ENCODE measurements at regions not wholly inside any gene's neighbourhood (a gene's known extent, or its start where the extent isn't known, plus 50 kb on each side); places are given as distances from the start of the nearest gene placed in this dataset.

DNA sequence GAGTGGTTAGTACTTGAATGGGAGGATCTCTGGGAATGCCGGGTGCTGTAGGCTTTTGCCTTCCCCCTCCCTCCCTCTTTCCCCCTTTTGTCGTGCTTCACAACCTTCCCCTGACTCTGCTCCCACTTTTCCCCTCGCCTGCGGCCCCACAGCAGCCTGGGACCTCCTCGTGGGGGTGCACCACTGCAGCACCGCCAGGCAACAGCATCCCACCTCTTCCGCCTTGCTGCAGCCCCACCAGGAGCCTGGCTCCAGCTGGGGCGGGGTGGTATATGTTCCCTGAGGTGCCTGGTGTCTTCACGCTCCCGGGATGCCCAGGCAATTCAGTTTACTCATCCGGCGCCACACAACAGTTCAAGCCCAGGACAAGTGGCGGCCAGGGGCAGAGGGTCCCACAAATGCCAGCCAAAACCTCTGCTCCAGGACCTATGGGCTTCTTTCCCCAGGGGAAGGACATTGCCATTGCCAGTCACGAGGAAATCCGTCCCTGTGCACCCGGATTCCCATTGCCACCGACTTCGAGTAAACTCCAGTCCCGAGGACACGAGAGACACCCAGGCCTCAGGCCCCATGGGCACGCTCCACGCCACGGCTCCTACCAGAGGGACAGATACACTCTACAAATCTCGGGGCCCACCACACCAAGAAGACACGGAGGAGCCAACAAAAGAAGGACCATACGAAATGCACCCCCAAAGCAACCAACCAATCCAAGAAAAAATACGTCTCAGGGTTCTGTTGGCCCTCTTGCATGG, 181.7 kb downstream of the ALG10 start:
- Histone ChIP-seq H3K9me3 (ENCODE audit: control insufficient read depth, insufficient read depth, low read length) (no peaks in the 10 kb centered on the region), H3K27me3 (ENCODE audit: control insufficient read depth, insufficient read depth, low read length) (no peaks in the 10 kb centered on the region), H3K27ac (ENCODE audit: low read length) (no peak overlapping the region), H3K36me3 (ENCODE audit: control insufficient read depth, insufficient read depth, low read length) (no peaks in the 10 kb centered on the region), H3K4me1 (ENCODE audit: control insufficient read depth, insufficient read depth, low read length) (no peaks in the 10 kb centered on the region), H3K4me3 (ENCODE audit: low read length) (no peak overlapping the region)
- TF ChIP-seq, protein P1, sequence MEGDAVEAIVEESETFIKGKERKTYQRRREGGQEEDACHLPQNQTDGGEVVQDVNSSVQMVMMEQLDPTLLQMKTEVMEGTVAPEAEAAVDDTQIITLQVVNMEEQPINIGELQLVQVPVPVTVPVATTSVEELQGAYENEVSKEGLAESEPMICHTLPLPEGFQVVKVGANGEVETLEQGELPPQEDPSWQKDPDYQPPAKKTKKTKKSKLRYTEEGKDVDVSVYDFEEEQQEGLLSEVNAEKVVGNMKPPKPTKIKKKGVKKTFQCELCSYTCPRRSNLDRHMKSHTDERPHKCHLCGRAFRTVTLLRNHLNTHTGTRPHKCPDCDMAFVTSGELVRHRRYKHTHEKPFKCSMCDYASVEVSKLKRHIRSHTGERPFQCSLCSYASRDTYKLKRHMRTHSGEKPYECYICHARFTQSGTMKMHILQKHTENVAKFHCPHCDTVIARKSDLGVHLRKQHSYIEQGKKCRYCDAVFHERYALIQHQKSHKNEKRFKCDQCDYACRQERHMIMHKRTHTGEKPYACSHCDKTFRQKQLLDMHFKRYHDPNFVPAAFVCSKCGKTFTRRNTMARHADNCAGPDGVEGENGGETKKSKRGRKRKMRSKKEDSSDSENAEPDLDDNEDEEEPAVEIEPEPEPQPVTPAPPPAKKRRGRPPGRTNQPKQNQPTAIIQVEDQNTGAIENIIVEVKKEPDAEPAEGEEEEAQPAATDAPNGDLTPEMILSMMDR (IDR thresholded peaks at IDR 0.05), result no peak
- no peak overlapping the region for H3K4me3 Mint-ChIP-seq
- WGBS (ENCODE audit: insufficient coverage), result 91% methylated on average over 27 of the region's 27 CpGs
- intact Hi-C loops (cut with micrococcal nuclease), result no loop called here
- H3K27me3 Mint-ChIP-seq (ENCODE audit: low read depth in 2 of 2), result no peaks in the 10 kb centered on the region
- H3K4me1 Mint-ChIP-seq, result no peaks in the 10 kb centered on the region
- H3K9me3 Mint-ChIP-seq, result peaks cover 0 to 3% of the 10 kb centered on the region in 2 donors
- no peak overlapping the region for H3K27ac Mint-ChIP-seq
- no peaks in the 10 kb centered on the region for H3K36me3 Mint-ChIP-seq
- no peak for ATAC-seq
- DNase-seq, result no peak

DNA sequence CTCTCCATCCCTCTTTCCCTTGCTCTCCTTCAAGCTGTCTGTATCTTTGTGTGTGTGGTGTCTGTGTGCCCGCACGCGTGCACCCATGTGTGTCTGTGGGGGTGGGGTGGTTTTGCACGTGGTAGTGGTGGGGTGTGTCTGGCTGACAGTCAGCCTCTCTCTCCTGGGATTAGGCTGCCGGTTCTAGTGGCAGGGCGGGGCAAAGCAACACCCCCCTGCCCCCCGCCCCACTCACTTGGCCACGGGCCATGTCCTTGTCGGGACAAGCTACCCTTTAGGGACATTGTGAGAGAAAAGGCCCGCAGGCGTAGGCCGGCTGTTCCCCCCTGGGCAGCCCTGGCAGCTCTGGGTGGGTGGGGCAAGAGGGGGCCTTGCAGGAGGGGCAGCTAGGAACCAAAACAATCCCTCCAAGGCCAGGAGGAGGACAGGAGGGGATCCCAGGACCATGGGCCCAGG, 182.6 kb downstream of the ALG10 start:
- Mint-ChIP-seq H3K36me3 (no peaks in the 10 kb centered on the region), H3K4me1 (no peaks in the 10 kb centered on the region)
- TF ChIP-seq, protein P1 (IDR thresholded peaks at IDR 0.05), result no peak

DNA sequence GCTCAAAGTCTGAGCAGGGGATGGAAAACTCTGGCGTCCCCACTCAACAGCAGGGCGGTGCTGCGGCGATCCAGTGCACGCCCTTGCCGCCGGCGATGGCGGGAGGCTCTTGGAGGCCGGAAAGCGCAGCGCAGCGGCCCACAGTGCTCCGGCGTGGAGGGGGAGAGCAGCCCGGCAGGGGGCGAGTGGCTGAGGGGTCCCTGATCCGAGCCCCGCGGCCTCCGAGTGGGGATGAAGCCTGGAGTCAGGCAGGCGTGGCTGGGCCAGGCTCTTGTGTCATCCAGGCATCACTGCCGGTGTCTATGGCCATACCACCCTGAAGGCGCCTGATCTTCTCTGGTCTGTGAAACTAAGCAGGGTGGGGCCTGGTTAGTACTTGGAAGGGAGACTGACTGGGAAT, 183.1 kb downstream of the ALG10 start:
- Histone ChIP-seq H3K36me3 (ENCODE audit: control insufficient read depth, insufficient read depth, low read length) (no peaks in the 10 kb centered on the region), H3K27me3 (ENCODE audit: control insufficient read depth, insufficient read depth, low read length) (no peaks in the 10 kb centered on the region), H3K9me3 (ENCODE audit: control insufficient read depth, insufficient read depth, low read length) (no peaks in the 10 kb centered on the region), H3K4me3 (ENCODE audit: low read length) (no peak overlapping the region), H3K4me1 (ENCODE audit: control insufficient read depth, insufficient read depth, low read length) (no peaks in the 10 kb centered on the region), H3K27ac (ENCODE audit: low read length) (no peak overlapping the region)
- Mint-ChIP-seq H3K4me3 (no peak overlapping the region), H3K4me1 (no peaks in the 10 kb centered on the region), H3K9me3 (peaks cover 0 to 3% of the 10 kb centered on the region in 2 donors), H3K27ac (no peak overlapping the region), H3K36me3 (no peaks in the 10 kb centered on the region), H3K27me3 (ENCODE audit: low read depth in 2 of 2) (no peaks in the 10 kb centered on the region)
- TF ChIP-seq, protein P1 (IDR thresholded peaks at IDR 0.05), result no peak
- ATAC-seq, result no peak
- 95% methylated on average over 24 of the region's 24 CpGs for WGBS (ENCODE audit: insufficient coverage)
- intact Hi-C loops (cut with micrococcal nuclease), result no loop called here
- DNase-seq, result no peak

More for the DNA sequence above, 182.6 kb downstream of the ALG10 start:
- Mint-ChIP-seq H3K4me3 (no peak overlapping the region), H3K9me3 (peaks cover 0 to 3% of the 10 kb centered on the region in 2 donors), H3K27ac (no peak overlapping the region), H3K27me3 (ENCODE audit: low read depth in 2 of 2) (no peaks in the 10 kb centered on the region)
- ATAC-seq (no peak), DNase-seq (no peak)
- Histone ChIP-seq H3K27me3 (ENCODE audit: control insufficient read depth, insufficient read depth, low read length) (no peaks in the 10 kb centered on the region), H3K27ac (ENCODE audit: low read length) (no peak overlapping the region), H3K36me3 (ENCODE audit: control insufficient read depth, insufficient read depth, low read length) (no peaks in the 10 kb centered on the region), H3K4me1 (ENCODE audit: control insufficient read depth, insufficient read depth, low read length) (no peaks in the 10 kb centered on the region), H3K9me3 (ENCODE audit: control insufficient read depth, insufficient read depth, low read length) (no peaks in the 10 kb centered on the region), H3K4me3 (ENCODE audit: low read length) (no peak overlapping the region)
- WGBS (ENCODE audit: insufficient coverage), result 73% methylated on average over 6 of the region's 12 CpGs
- intact Hi-C loops (cut with micrococcal nuclease), result no loop called here
